OCI-LY1 (cell line): ENCODE measurements at regions not wholly inside any gene's neighbourhood (a gene's known extent, or its start where the extent isn't known, plus 50 kb on each side); places are given as distances from the start of the nearest gene placed in this dataset.

Experiments
- EZH2 ChIP-seq: fragments of 200-600 bp; sonication (generic), shearing (Covaris generic); IDR thresholded peaks from 2 replicates; pipeline ENCODE4 v1.8.0; 2017; ENCODE audit warnings: borderline replicate concordance, mixed run types, mild to moderate bottlenecking, antibody characterized with exemption, low read length, moderate library complexity, mixed read lengths
- TF ChIP-seq, protein P1 (sequence below): fragments of 200-600 bp; sonication (generic), shearing (Covaris generic); IDR thresholded peaks from 2 replicates; pipeline ENCODE4 v1.5.1; 2017; ENCODE audit warnings: mild to moderate bottlenecking, antibody characterized with exemption, low read length, moderate library complexity, mixed read lengths

DNA sequence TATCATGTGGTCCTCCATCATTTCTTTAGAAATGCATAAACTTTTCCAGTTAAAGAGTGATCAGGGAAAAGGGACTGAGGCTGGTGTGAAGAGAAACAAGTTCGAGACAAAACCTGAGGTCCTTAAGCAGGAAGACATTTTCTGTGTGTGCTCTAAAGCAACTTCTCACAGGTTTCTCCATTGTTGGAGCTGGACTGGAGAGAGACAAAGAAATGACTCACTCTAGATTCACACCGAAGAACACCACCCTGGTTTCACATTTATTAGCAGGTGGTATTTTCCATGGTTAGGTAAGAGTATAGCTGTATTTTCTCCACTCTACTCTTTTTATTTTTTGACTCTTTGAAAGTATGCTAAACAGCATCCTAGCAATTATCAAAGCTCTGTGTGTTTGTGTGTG is 736.4 kb downstream of the KCNA4 start:
- TF ChIP-seq, protein P1, sequence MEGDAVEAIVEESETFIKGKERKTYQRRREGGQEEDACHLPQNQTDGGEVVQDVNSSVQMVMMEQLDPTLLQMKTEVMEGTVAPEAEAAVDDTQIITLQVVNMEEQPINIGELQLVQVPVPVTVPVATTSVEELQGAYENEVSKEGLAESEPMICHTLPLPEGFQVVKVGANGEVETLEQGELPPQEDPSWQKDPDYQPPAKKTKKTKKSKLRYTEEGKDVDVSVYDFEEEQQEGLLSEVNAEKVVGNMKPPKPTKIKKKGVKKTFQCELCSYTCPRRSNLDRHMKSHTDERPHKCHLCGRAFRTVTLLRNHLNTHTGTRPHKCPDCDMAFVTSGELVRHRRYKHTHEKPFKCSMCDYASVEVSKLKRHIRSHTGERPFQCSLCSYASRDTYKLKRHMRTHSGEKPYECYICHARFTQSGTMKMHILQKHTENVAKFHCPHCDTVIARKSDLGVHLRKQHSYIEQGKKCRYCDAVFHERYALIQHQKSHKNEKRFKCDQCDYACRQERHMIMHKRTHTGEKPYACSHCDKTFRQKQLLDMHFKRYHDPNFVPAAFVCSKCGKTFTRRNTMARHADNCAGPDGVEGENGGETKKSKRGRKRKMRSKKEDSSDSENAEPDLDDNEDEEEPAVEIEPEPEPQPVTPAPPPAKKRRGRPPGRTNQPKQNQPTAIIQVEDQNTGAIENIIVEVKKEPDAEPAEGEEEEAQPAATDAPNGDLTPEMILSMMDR = no peak
- TF ChIP-seq EZH2 = no peak
